ENCODE measurements at regions not wholly inside any gene's neighbourhood (a gene's known extent, or its start where the extent isn't known, plus 50 kb on each side); places are given as distances from the start of the nearest gene placed in this dataset.
"Not testable (repeated sequence)": the region's sequence is repeated elsewhere in the genome, so short reads cannot be mapped to it uniquely, and the experiment has no call there.

DNA sequence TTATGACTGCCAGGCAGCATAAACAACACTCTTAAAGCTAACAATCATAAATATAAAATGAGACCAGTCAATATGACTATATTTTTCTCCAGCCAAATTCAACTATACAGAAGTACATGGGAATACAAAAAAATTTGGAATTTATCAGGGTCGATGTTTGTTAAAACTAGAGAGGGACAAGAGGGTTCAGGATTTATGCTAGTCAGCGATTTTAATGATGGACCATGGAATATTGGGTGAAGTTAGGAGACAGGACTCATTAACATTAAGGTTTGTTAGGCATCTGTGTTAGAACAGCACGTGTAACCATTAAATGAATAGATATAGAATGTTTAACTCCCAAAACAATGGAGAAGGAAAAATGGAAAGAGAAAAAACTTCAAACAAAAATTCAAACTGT lies 146.2 kb downstream of the SEM1 start:
- DNase-seq (ENCODE audit: low read depth, low spot score): no peak
- H3K4me3 ChIP-seq (ENCODE audit: low read length): no peak overlapping the region

- DNase-seq (ENCODE audit: low read depth, low spot score): no peak
- H3K4me3 ChIP-seq (ENCODE audit: low read length): no peak overlapping the region
Observed at GRCh38 chr7:96562966-96563365, 146.7 kb downstream of the SEM1 start.

DNA sequence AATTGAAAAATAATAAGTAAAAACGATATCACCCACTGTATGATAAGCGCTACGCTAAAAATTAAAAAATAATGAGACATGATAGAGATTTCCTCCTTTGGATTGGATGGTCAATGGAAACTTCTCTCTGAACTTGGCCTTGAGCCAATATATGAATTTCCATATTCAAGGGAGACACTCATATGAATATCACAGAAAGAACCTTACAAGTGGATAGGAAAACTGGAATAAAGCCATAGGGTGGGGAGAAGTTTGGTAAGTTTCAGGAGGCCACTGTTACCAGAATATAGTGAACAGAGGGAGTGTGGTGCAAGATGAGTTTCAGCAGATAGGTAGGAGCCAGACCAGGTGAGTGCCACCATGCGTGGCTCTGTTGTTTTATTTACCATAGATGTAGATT lies 147.2 kb downstream of the SEM1 start:
- no peak overlapping the region for H3K4me3 ChIP-seq (ENCODE audit: low read length)
- DNase-seq (ENCODE audit: low read depth, low spot score): no peak

DNA sequence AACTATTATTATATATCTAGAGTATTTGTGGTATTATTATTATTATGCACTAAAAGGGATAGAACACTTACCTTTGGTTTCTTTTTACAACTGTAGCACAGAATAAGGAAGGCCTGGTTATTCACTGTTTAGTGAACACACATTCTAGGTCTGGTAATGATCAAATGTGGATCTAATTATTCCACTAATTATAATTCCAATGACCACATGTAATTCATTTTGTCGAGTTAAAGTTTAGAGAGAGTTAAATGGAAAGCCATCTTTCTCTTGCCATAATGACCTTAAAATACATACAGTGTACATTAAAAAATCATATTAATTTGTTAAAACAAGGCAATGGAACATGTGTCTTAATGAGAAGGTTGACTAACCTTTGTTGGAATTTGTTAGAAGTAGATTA lies 147.8 kb downstream of the SEM1 start:
- DNase-seq (ENCODE audit: low read depth, low spot score): no peak
- H3K4me3 ChIP-seq (ENCODE audit: low read length): no peak overlapping the region

DNA sequence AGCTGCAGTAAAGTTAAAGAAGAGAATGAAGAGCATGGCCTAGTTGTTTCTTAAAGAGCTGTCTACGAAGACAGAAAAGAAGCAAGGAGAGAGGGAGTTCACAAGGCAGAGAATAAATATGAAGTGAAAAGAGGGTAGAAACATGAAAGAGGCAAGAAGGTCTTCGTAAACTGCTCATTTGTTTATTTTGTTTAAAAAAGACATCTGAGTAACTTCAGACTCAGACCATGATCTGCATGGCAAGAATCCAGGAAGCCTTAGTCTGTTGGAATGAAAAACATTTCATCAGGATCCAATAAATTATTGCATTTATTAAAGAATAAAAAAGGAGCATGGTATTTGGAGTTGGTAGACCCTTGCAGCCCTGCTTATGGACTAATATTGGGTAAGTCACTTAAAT lies 151.1 kb downstream of the SEM1 start:
- H3K4me3 ChIP-seq (ENCODE audit: low read length): no peak overlapping the region
- no peak for DNase-seq (ENCODE audit: low read depth, low spot score)

GRCh38 chr7:96558093-96558492 lies 151.6 kb downstream of the SEM1 start:
- no peak for DNase-seq (ENCODE audit: low read depth, low spot score)
- no peak overlapping the region for H3K4me3 ChIP-seq (ENCODE audit: low read length)

GRCh38 chr7:96557598-96557997 lies 152.0 kb downstream of the SEM1 start:
- H3K4me3 ChIP-seq (ENCODE audit: low read length); DNase-seq (ENCODE audit: low read depth, low spot score): not testable (repeated sequence)

GRCh38 chr7:96548664-96549063 lies 161.0 kb downstream of the SEM1 start:
- H3K4me3 ChIP-seq (ENCODE audit: low read length): no peak overlapping the region
- no peak for DNase-seq (ENCODE audit: low read depth, low spot score)

DNA sequence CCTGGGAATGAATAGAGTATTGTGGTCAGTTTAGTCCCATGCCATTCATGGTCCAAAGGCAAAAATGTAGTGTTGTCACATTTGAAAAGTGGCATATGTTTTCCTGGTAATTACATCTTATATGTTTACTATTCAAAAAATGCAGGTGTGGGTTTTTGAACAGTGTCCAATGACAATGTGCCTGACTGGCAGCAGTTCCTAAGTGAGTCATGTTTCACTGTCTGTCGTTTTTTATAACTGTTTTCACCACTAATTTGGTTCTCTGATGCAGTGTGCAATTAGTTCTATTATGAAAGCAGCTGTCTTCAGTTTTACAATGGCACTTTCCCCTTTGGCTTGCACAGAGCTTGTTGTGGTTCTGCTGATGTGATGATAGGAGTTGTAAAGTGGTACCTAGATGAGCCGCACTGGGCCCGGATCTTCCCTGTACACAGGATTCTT lies 162.3 kb downstream of the SEM1 start:
- no peak for DNase-seq (ENCODE audit: low read depth, low spot score)

DNA sequence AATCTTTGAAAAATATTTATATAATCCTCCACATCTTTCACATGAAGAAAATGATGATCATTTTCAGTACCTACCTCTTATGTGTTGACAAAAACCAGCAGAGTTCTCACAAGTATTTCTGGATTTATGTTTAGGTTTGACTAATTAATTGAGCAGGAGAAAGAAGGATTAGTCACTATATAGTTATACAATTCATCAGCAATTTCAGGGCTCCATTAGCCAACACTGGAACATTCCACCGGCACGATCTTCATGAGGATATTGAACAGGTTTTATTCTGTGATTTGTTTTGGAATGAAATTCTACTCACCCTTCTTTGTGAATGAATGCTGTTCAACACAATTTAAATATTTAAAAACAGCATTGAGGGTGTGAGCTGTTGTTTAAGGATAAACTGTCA lies 163.2 kb downstream of the SEM1 start:
- no peak for DNase-seq (ENCODE audit: low read depth, low spot score)
- H3K4me3 ChIP-seq (ENCODE audit: low read length): no peak overlapping the region

More for the DNA sequence above, 162.3 kb downstream of the SEM1 start:
- no peak overlapping the region for H3K4me3 ChIP-seq (ENCODE audit: low read length)

- no peak overlapping the region for H3K4me3 ChIP-seq (ENCODE audit: low read length)
Observed at GRCh38 chr7:96539471-96539870, 170.2 kb downstream of the SEM1 start.

GRCh38 chr7:96538632-96539031 lies 171.0 kb downstream of the SEM1 start:
- no peak overlapping the region for H3K4me3 ChIP-seq (ENCODE audit: low read length)
- no peak for DNase-seq (ENCODE audit: low read depth, low spot score)

More at GRCh38 chr7:96539471-96539870, 170.2 kb downstream of the SEM1 start:
- DNase-seq (ENCODE audit: low read depth, low spot score): no peak

GRCh38 chr7:96534221-96534620 lies 175.4 kb downstream of the SEM1 start:
- no peak overlapping the region for H3K4me3 ChIP-seq (ENCODE audit: low read length)
- no peak for DNase-seq (ENCODE audit: low read depth, low spot score)

GRCh38 chr7:96532428-96532935 lies 177.2 kb downstream of the SEM1 start:
- no peak for DNase-seq (ENCODE audit: low read depth, low spot score)
- no peak overlapping the region for H3K4me3 ChIP-seq (ENCODE audit: low read length)

- no peak overlapping the region for H3K4me3 ChIP-seq (ENCODE audit: low read length)
- no peak for DNase-seq (ENCODE audit: low read depth, low spot score)
Observed at GRCh38 chr7:96531331-96531730, 178.3 kb downstream of the SEM1 start.

DNA sequence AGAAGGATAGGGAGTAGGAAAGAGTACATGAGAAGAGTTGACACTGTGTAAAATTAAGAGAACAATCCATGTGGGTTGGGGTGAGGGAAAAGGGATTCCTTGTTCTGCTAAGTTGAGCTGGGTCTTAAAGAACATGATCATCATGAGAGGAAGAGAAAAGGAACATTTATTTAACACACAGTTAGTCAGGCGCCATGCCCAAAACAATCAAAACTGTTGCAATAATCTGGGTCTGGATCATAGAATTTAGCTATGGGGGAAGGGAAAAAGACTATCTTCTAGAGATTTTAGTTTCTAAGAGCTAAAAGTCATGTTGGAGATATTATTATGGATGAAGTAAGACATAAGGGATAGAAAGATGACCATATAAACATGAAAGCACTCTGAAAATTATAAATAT lies 178.9 kb downstream of the SEM1 start:
- DNase-seq (ENCODE audit: low read depth, low spot score): no peak
- H3K4me3 ChIP-seq (ENCODE audit: low read length): no peak overlapping the region

- DNase-seq (ENCODE audit: low read depth, low spot score): no peak
- H3K4me3 ChIP-seq (ENCODE audit: low read length): no peak overlapping the region
Observed at GRCh38 chr7:96527133-96527827, 182.4 kb downstream of the SEM1 start.

DNA sequence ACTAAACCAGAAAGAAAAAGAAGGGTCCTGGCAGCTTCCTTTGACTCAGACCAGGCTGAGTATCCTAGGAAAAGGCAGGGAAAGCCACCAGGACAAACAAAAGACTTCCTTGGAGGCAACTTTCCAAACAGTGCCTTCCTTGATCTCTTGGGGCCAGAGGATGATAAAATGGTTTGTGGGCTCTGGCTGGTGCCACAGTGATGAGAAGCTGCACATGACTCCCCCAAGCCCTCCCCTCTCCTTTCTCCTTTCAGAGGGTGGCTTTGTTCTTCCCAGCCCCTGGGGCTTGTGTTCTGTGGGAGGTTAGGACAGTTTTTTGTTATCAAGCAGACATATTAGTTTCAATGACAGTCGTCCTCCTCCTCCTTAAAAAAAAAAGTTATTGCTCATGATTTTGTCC lies 183.2 kb downstream of the SEM1 start:
- no peak overlapping the region for H3K4me3 ChIP-seq (ENCODE audit: low read length)
- DNase-seq (ENCODE audit: low read depth, low spot score): no peak

DNA sequence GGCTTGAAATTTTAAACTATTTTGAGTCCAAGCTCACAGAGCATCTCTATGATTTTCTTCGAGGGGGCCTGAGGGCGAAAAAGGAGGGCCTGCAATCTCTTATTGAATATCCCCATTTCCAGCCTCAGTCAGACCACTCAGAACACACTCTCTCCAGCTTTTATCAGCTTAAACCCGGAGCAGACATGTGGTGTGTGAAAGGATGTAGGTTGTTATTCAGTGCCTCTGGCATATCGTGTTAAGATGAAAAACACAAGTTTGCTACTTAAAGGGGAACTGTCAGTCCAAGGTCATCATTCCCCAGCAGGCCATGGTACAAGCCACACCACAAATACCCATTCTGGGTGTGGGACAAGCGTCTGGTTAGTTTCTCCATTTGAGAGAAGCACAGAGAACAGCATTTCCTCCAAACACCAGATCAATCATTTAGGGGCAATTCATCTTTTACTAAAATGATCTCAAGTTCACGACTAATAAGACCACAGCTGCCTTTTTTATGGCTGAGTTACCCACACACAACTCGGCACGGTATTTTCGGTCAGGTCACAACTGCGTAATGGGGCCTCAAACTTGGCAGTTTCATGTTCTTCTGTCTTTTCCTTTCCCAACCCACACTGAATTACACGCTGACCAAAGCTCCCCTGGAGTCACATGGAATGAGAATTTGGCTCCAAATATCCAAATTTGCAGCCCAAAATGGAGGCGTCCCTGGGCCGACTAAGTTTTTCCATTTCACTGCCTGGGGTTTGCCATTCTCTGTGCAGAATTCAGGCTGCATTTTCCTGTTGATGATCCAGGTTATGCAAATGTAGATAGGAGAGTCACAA lies 188.4 kb downstream of the SEM1 start:
- H3K4me3 ChIP-seq (ENCODE audit: low read length): no peak overlapping the region
- no peak for DNase-seq (ENCODE audit: low read depth, low spot score)

GRCh38 chr7:96508371-96508770 lies 186.5 kb upstream of the SLC25A13 start:
- no peak for DNase-seq (ENCODE audit: low read depth, low spot score)
- no peak overlapping the region for H3K4me3 ChIP-seq (ENCODE audit: low read length)
